ENCODE measurements at regions not wholly inside any gene's neighbourhood (a gene's known extent, or its start where the extent isn't known, plus 50 kb on each side); places are given as distances from the start of the nearest gene placed in this dataset.
A peak's percentile ranks its signal among the peaks of the same experiment; 100 is the strongest.

- DNase-seq (ENCODE audit: missing footprints): no peak
- no peak for ATAC-seq
- intact Hi-C loops (cut with DNase I): no loop called here
These were observed 231.9 kb downstream of the COG6 start for GRCh38 chr13:39887387-39887786.

- no peak for DNase-seq (ENCODE audit: missing footprints)
- intact Hi-C loops (cut with DNase I): no loop called here
- ATAC-seq: no peak
These were observed 233.7 kb downstream of the COG6 start for GRCh38 chr13:39888865-39889810.

- ATAC-seq: no peak
- no peak for DNase-seq (ENCODE audit: missing footprints)
- intact Hi-C loops (cut with DNase I): no loop called here
These were observed 235.1 kb downstream of the COG6 start for GRCh38 chr13:39890537-39890936.

GRCh38 chr13:39892721-39893685 lies 237.5 kb downstream of the COG6 start:
- peak; percentile 68 for DNase-seq (ENCODE audit: missing footprints)
- intact Hi-C loops (cut with DNase I): no loop called here
- ATAC-seq: peak; percentile 84

- ATAC-seq: peak; percentile 71
- intact Hi-C loops (cut with DNase I): no loop called here
- DNase-seq (ENCODE audit: missing footprints): no peak
These were observed 238.3 kb downstream of the COG6 start for GRCh38 chr13:39893808-39894207.

- DNase-seq (ENCODE audit: missing footprints) (peak; percentile 75), ATAC-seq (no peak)
These were observed 239.1 kb downstream of the COG6 start for GRCh38 chr13:39894586-39894985.

GRCh38 chr13:39895254-39895653 lies 239.8 kb downstream of the COG6 start:
- DNase-seq (ENCODE audit: missing footprints) (no peak), ATAC-seq (no peak)
- intact Hi-C loops (cut with DNase I): no loop called here

More at GRCh38 chr13:39894586-39894985, 239.1 kb downstream of the COG6 start:
- intact Hi-C loops (cut with DNase I): no loop called here

GRCh38 chr13:39897636-39898035 lies 242.2 kb downstream of the COG6 start:
- intact Hi-C loops (cut with DNase I): no loop called here
- ATAC-seq: no peak
- DNase-seq (ENCODE audit: missing footprints): no peak

- DNase-seq (ENCODE audit: missing footprints): no peak
- ATAC-seq: peak; percentile 31
- intact Hi-C loops (cut with DNase I): no loop called here
These were observed 244.8 kb downstream of the COG6 start for GRCh38 chr13:39900106-39900750.

GRCh38 chr13:39904959-39905358 lies 249.5 kb downstream of the COG6 start:
- DNase-seq (ENCODE audit: missing footprints): no peak
- intact Hi-C loops (cut with DNase I): no loop called here

GRCh38 chr13:39909634-39910033 lies 254.2 kb downstream of the COG6 start:
- ATAC-seq: no peak
- intact Hi-C loops (cut with DNase I): no loop called here
- no peak for DNase-seq (ENCODE audit: missing footprints)

More at GRCh38 chr13:39904959-39905358, 249.5 kb downstream of the COG6 start:
- no peak for ATAC-seq

GRCh38 chr13:39910041-39910440 lies 254.6 kb downstream of the COG6 start:
- ATAC-seq (no peak), DNase-seq (ENCODE audit: missing footprints) (no peak)
- intact Hi-C loops (cut with DNase I): no loop called here

GRCh38 chr13:39910833-39911232 lies 255.4 kb downstream of the COG6 start:
- no peak for DNase-seq (ENCODE audit: missing footprints)
- ATAC-seq: peak; percentile 74
- intact Hi-C loops (cut with DNase I): no loop called here

- DNase-seq (ENCODE audit: missing footprints) (no peak), ATAC-seq (no peak)
- intact Hi-C loops (cut with DNase I): no loop called here
These were observed 257.9 kb downstream of the COG6 start for GRCh38 chr13:39913339-39913738.

GRCh38 chr13:39913928-39914327 lies 258.5 kb downstream of the COG6 start:
- no peak for DNase-seq (ENCODE audit: missing footprints)
- peak; percentile 94 for ATAC-seq
- intact Hi-C loops (cut with DNase I): no loop called here

GRCh38 chr13:39915418-39915817 lies 260.0 kb downstream of the COG6 start:
- intact Hi-C loops (cut with DNase I): no loop called here
- ATAC-seq (peak; percentile 34), DNase-seq (ENCODE audit: missing footprints) (no peak)

- intact Hi-C loops (cut with DNase I): no loop called here
- DNase-seq (ENCODE audit: missing footprints) (no peak), ATAC-seq (no peak)
These were observed 260.9 kb downstream of the COG6 start for GRCh38 chr13:39916330-39916729.

- no peak for DNase-seq (ENCODE audit: missing footprints)
- no peak for ATAC-seq
- intact Hi-C loops (cut with DNase I): no loop called here
These were observed 263.3 kb downstream of the COG6 start for GRCh38 chr13:39918620-39919236.

- intact Hi-C loops (cut with DNase I): no loop called here
- no peak for ATAC-seq
- DNase-seq (ENCODE audit: missing footprints): no peak
These were observed 265.2 kb downstream of the COG6 start for GRCh38 chr13:39920613-39921012.
